Ovary (tissue), 3 donors: ENCODE measurements at regions not wholly inside any gene's neighbourhood (a gene's known extent, or its start where the extent isn't known, plus 50 kb on each side); places are given as distances from the start of the nearest gene placed in this dataset.

ENCODE experiments used
- EP300 ChIP-seq: sonication (generic); formaldehyde crosslinking; IDR thresholded peaks from one replicate; pipeline ENCODE4 v1.6.1; 2017; ENCODE audit warnings: antibody characterized with exemption
- POLR2A ChIP-seq: fragments of 450-650 bp; IDR thresholded peaks from one replicate; pipeline ENCODE4 v1.6.1; 2017; ENCODE audit warnings: antibody characterized with exemption, mild to moderate bottlenecking, moderate library complexity
- TF ChIP-seq, protein P1 (sequence below), 3 donors: fragments of 450-650 bp in 2 of 3; fragments of 200-600 bp in 1 of 3; IDR thresholded peaks; one replicate each; pipeline versions ENCODE4 v1.5.1 to v1.8.0; 2016 to 2022; ENCODE audit warnings: antibody characterized with exemption in 3 of 3, mild to moderate bottlenecking in 1 of 3
- donor health status: DM: no; HTN: no; CAD: no.

DNA sequence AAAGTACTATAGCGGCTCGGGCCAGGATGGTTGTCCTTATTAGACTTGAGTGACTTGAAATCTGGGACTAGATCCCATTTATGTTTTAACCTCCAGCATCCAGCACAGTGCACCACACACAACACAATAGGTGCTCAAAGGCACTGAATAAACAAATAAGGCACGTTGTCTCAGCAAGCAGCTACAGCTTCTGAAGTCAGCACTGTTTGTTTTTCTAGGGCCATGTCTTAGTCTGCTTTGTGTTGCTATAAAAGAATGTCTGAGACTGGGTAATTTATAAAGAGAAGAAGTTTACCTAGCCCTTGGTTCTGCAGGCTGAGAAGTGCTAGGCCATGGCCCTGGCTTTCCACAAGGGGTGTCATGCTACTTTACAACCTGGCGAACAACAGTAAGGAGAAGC is 102.1 kb upstream of the LNX1 start:
- TF ChIP-seq, protein P1, sequence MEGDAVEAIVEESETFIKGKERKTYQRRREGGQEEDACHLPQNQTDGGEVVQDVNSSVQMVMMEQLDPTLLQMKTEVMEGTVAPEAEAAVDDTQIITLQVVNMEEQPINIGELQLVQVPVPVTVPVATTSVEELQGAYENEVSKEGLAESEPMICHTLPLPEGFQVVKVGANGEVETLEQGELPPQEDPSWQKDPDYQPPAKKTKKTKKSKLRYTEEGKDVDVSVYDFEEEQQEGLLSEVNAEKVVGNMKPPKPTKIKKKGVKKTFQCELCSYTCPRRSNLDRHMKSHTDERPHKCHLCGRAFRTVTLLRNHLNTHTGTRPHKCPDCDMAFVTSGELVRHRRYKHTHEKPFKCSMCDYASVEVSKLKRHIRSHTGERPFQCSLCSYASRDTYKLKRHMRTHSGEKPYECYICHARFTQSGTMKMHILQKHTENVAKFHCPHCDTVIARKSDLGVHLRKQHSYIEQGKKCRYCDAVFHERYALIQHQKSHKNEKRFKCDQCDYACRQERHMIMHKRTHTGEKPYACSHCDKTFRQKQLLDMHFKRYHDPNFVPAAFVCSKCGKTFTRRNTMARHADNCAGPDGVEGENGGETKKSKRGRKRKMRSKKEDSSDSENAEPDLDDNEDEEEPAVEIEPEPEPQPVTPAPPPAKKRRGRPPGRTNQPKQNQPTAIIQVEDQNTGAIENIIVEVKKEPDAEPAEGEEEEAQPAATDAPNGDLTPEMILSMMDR (IDR thresholded peaks at IDR 0.05) = no peak
- TF ChIP-seq EP300 (no peak), POLR2A (no peak)
